ENCODE measurements at regions not wholly inside any gene's neighbourhood (a gene's known extent, or its start where the extent isn't known, plus 50 kb on each side); places are given as distances from the start of the nearest gene placed in this dataset.
A peak's percentile ranks its signal among the peaks of the same experiment; 100 is the strongest.

DNA sequence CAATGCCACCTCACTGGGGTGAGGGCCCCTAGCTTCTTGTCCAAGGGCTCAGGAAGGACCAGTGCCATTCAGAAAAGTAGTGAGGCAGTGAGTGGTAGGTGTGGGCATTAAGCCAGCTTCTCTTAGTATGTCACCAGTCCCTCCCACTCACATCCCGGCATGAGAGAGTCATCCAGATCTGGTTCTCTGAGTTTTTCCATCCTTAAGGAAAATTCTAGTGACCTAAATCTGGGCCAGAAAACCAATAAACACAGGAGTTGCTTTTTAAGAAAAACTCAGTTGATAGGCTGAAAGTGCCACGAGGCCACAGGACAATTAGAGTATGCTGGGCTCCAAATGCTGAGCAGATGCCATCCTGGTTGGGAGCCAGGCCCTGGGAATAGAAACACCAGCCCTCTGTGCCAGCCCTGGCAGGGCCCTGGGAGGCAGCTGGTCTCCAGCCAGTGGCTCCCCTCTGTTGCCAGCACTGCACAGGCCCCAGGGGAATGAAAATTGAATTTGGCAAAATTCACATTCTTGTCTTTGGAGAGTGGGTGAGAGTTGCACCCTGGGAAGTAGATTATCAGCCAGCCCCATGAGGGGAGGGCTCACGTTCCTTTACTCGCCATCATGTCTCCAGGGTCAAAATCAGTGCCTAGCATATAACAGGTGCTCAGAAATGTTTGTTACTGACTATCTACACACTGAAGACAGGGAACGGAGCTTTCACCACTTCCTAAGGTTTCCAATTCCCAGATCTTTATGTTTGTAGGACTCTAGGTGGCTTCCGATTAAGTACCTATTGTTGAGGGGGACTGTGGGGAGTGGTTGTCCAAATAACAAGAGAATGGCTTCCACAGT lies 52.8 kb downstream of the FAM43A start:
- no peak for DNase-seq
- H3K4me1 Mint-ChIP-seq (ENCODE audit: low read depth) = peaks cover 1% of the 10 kb centered on the region
- H3K27me3 Mint-ChIP-seq = peaks cover 30% of the 10 kb centered on the region
- H3K4me3 Mint-ChIP-seq = no peak overlapping the region
- H3K9me3 Mint-ChIP-seq = peaks cover 2% of the 10 kb centered on the region
- H3K36me3 Mint-ChIP-seq (ENCODE audit: low read depth) = no peaks in the 10 kb centered on the region
- no peak overlapping the region for H3K27ac Mint-ChIP-seq

DNA sequence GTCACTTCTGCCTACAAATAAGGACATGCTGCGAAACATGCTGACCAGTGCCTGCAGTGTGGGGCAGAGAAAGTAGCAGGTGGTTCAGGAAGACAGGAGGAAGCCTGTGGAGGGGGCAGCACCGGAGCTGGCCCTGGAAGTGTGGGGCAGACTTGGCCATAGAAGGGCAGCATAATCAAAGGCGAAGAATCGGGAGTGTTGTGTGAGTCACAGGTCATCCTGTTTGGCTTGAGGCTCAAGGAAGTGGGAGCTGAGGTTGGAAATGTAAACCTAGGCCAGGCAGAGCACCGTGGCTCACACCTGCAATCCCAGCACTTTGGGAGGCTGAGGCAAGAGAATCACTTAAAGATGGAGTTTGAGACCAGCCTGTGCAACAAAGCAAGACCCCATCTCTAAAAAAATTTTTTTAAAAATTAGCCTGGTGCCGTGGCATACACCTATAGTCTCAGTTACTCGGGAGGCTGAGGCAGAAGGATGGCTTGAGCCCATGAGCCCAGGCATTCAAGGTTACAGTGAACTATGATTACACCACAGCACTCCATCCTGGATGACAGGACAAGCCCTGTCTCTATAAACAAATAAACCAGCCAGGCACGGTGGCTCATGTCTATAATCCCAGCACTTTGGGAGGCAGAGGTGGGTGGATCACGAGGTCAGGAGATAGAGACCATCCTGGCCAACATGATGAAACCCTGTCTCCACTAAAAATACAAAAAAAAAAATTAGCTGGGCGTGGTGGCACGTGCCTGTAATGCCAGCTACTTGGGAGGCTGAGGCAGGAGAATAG lies 54.0 kb downstream of the FAM43A start:
- H3K27me3 Mint-ChIP-seq = peaks cover 30% of the 10 kb centered on the region
- peaks cover 2% of the 10 kb centered on the region for H3K9me3 Mint-ChIP-seq
- no peaks in the 10 kb centered on the region for H3K36me3 Mint-ChIP-seq (ENCODE audit: low read depth)
- DNase-seq = no peak
- no peak overlapping the region for H3K27ac Mint-ChIP-seq
- no peak overlapping the region for H3K4me3 Mint-ChIP-seq
- peaks cover 1% of the 10 kb centered on the region for H3K4me1 Mint-ChIP-seq (ENCODE audit: low read depth)

DNA sequence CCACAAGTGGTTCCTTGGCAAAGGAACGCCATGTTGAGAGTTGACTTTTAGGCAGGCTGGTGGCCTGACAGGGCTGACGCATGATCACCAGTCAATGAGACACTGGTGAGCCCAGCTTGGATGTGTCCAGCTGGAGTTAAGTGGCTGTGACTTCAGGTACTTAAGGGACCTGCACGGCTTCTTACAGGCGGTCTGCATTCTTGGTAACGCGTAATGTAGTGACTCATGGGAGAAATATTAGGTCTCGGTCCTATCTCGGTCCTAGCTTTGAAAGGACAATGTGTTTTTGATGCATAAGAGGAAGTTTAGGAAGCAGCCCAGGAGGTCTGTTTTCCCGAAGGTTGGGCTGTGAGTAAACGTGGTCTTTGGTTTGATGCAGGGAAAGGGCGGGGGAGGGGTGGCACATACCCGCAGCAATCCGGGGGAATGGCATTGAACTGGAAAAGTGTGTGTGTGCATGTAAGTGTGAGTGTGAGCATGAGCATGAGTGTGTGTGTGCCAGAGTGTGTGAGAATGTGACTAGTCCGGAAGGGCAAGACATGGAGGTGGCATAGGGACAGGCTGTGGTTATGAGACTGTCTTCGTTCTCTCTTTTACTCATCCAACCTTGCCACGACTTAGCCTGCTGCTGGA lies 55.3 kb downstream of the FAM43A start:
- Mint-ChIP-seq H3K27ac (peak overlapping the region; percentile 9), H3K4me3 (no peak overlapping the region), H3K36me3 (ENCODE audit: low read depth) (no peaks in the 10 kb centered on the region), H3K27me3 (peaks cover 30% of the 10 kb centered on the region), H3K4me1 (ENCODE audit: low read depth) (peaks cover 1% of the 10 kb centered on the region), H3K9me3 (no peaks in the 10 kb centered on the region)
- no peak for DNase-seq

DNA sequence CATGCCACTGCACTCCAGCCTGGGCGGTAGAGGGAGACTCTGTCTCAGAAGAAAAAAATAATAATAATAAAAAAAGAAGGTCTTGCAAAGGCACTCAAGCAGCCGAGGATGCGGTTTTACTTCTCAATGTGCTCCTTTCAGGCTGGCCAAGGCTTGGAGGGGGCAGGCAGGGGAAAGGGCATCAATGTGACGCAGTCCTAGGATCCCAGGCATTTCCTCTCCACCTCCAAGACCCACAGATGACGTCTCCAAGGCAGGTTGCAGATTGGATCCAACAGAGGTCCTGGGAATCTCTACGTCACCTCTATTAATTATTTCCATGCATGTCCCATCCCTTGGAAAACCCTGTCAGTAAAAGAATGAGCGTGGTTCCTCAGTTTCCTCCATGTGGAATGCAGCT lies 56.2 kb downstream of the FAM43A start:
- no peak overlapping the region for H3K27ac Mint-ChIP-seq
- no peaks in the 10 kb centered on the region for H3K9me3 Mint-ChIP-seq
- DNase-seq = no peak
- H3K27me3 Mint-ChIP-seq = peaks cover 30% of the 10 kb centered on the region
- H3K4me3 Mint-ChIP-seq = no peak overlapping the region
- H3K4me1 Mint-ChIP-seq (ENCODE audit: low read depth) = peaks cover 1% of the 10 kb centered on the region
- H3K36me3 Mint-ChIP-seq (ENCODE audit: low read depth) = no peaks in the 10 kb centered on the region

DNA sequence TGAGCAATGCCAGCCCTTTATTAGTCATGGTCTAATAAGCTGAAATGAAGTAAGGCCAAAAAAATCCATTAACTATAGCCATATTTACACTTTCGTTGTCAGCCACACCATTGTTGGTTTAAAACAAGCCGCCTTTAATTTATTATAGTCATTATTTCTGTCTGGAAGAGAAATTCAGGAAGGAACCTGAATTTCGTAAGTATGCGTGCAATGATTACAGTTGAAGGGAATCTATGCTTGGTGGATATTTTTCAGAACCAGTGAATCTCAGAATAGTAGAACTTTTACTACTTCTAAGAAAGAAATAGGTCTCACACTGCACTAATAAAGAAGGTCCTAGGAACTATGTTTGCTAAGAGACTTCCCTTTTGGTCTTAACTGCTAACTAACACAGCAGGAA lies 59.1 kb downstream of the FAM43A start:
- Mint-ChIP-seq H3K27me3 (peaks cover 15% of the 10 kb centered on the region), H3K36me3 (ENCODE audit: low read depth) (no peaks in the 10 kb centered on the region), H3K4me1 (ENCODE audit: low read depth) (peaks cover 1% of the 10 kb centered on the region), H3K27ac (no peak overlapping the region), H3K4me3 (no peak overlapping the region), H3K9me3 (no peaks in the 10 kb centered on the region)
- DNase-seq = no peak

- Mint-ChIP-seq H3K4me1 (ENCODE audit: low read depth) (peaks cover 1% of the 10 kb centered on the region), H3K9me3 (no peaks in the 10 kb centered on the region), H3K27me3 (peaks cover 11% of the 10 kb centered on the region), H3K27ac (no peak overlapping the region), H3K4me3 (no peak overlapping the region), H3K36me3 (ENCODE audit: low read depth) (no peaks in the 10 kb centered on the region)
- DNase-seq = no peak
Measured at GRCh38 chr3:194745422-194746184, 59.9 kb downstream of the FAM43A start.

GRCh38 chr3:194748225-194748624 lies 62.5 kb downstream of the FAM43A start:
- no peaks in the 10 kb centered on the region for H3K4me1 Mint-ChIP-seq (ENCODE audit: low read depth)
- no peak overlapping the region for H3K27ac Mint-ChIP-seq
- H3K27me3 Mint-ChIP-seq = no peaks in the 10 kb centered on the region
- no peak for DNase-seq
- no peak overlapping the region for H3K4me3 Mint-ChIP-seq
- H3K36me3 Mint-ChIP-seq (ENCODE audit: low read depth) = no peaks in the 10 kb centered on the region
- H3K9me3 Mint-ChIP-seq = no peaks in the 10 kb centered on the region

GRCh38 chr3:194749631-194750490 lies 64.2 kb downstream of the FAM43A start:
- DNase-seq = no peak
- H3K27me3 Mint-ChIP-seq = no peaks in the 10 kb centered on the region
- no peaks in the 10 kb centered on the region for H3K4me1 Mint-ChIP-seq (ENCODE audit: low read depth)
- no peak overlapping the region for H3K27ac Mint-ChIP-seq
- no peak overlapping the region for H3K4me3 Mint-ChIP-seq
- no peaks in the 10 kb centered on the region for H3K36me3 Mint-ChIP-seq (ENCODE audit: low read depth)
- no peaks in the 10 kb centered on the region for H3K9me3 Mint-ChIP-seq

DNA sequence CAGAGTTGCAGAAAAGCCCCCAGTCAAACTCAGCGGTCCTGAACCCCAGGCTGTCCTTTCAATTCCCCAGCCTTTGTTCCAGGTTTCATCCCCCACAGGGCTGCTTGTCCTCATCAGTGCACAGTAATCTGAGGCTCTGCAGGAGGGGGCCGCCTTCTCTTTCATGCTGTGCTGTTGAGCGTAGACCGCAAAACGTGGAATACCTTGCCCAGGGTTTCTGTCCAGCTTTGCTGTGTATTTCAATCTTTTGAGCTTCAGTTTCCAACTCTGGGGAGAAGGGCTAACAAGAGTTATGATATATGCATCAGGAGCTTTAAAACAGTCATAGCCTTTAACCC lies 64.8 kb downstream of the FAM43A start:
- DNase-seq = no peak
- H3K9me3 Mint-ChIP-seq = no peaks in the 10 kb centered on the region
- no peak overlapping the region for H3K27ac Mint-ChIP-seq
- H3K4me3 Mint-ChIP-seq = no peak overlapping the region
- H3K36me3 Mint-ChIP-seq (ENCODE audit: low read depth) = no peaks in the 10 kb centered on the region
- no peaks in the 10 kb centered on the region for H3K4me1 Mint-ChIP-seq (ENCODE audit: low read depth)
- H3K27me3 Mint-ChIP-seq = no peaks in the 10 kb centered on the region

- no peak for DNase-seq
- Mint-ChIP-seq H3K9me3 (no peaks in the 10 kb centered on the region), H3K27me3 (peaks cover 9% of the 10 kb centered on the region), H3K4me1 (ENCODE audit: low read depth) (no peaks in the 10 kb centered on the region), H3K36me3 (ENCODE audit: low read depth) (no peaks in the 10 kb centered on the region), H3K27ac (no peak overlapping the region), H3K4me3 (no peak overlapping the region)
Measured at GRCh38 chr3:194755671-194756459, 70.2 kb downstream of the FAM43A start.

DNA sequence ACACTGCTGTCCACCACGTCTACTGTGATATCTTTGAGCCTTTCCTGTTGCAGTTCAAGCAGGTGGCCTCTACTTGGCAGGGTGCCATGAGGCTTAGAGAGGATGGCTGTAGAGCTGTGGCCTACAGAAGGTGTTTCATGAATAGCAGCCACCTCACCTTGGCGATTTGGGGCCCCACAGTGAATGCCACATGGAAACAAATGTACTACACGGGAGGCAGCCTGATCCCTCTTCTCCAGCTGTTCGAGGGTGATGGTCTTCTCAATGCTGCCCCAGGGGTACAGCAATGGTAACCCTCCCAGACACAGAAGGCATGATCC lies 70.7 kb downstream of the FAM43A start:
- Mint-ChIP-seq H3K4me1 (ENCODE audit: low read depth) (no peaks in the 10 kb centered on the region), H3K9me3 (no peaks in the 10 kb centered on the region), H3K27me3 (peaks cover 15% of the 10 kb centered on the region), H3K4me3 (no peak overlapping the region), H3K27ac (no peak overlapping the region), H3K36me3 (ENCODE audit: low read depth) (no peaks in the 10 kb centered on the region)
- no peak for DNase-seq

GRCh38 chr3:194756791-194757325 lies 71.2 kb downstream of the FAM43A start:
- Mint-ChIP-seq H3K27me3 (peaks cover 16% of the 10 kb centered on the region), H3K4me1 (ENCODE audit: low read depth) (no peaks in the 10 kb centered on the region)

DNA sequence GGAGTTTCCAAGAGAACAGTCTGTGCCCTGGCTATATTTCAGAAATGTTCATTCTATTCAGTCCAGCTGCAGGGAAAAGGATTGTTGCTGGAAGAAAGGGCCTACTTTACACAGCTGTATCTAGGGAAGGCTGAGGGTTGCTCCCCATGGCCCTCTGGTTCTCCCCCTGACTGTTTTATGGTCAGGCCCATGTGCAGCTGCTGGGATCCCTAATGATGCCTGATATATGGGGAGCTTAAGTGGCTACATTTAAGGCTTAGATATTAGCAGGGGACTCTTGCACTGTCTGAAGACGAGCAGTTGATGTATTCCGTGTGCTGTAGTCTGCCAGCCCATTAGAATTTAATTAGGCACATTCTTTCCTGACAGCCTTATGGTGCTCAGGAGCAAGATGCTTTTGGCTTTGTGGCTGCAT lies 72.0 kb downstream of the FAM43A start:
- no peak overlapping the region for H3K27ac Mint-ChIP-seq
- H3K27me3 Mint-ChIP-seq = peaks cover 16% of the 10 kb centered on the region
- no peaks in the 10 kb centered on the region for H3K36me3 Mint-ChIP-seq (ENCODE audit: low read depth)

More at GRCh38 chr3:194756791-194757325, 71.2 kb downstream of the FAM43A start:
- Mint-ChIP-seq H3K9me3 (no peaks in the 10 kb centered on the region), H3K36me3 (ENCODE audit: low read depth) (no peaks in the 10 kb centered on the region), H3K27ac (no peak overlapping the region), H3K4me3 (no peak overlapping the region)
- DNase-seq = no peak

More for the DNA sequence above, 72.0 kb downstream of the FAM43A start:
- no peaks in the 10 kb centered on the region for H3K4me1 Mint-ChIP-seq (ENCODE audit: low read depth)
- no peak for DNase-seq
- H3K9me3 Mint-ChIP-seq = no peaks in the 10 kb centered on the region
- no peak overlapping the region for H3K4me3 Mint-ChIP-seq

Measured in activated T-cell treated with anti-CD3 and anti-CD28 coated beads, Interleukin-2, amount 50 U/mL, for 24 hours (primary cell).